PC-3 (cell line): ENCODE measurements at regions not wholly inside any gene's neighbourhood (a gene's known extent, or its start where the extent isn't known, plus 50 kb on each side); places are given as distances from the start of the nearest gene placed in this dataset.
"Not testable (repeated sequence)": the region's sequence is repeated elsewhere in the genome, so short reads cannot be mapped to it uniquely, and the experiment has no call there.

Source experiments
- ATAC-seq: fragments of 200-7000 bp; cut with Tn5 transposase; 2 replicates; pipeline ENCODE4 v1.9.1; 2020; ENCODE audit warnings: mild to moderate bottlenecking, moderate library complexity
- BruUV-seq: library from RNA; stranded (reverse); fragments of 400-500 nt; replicated peaks from 2 replicates; lab custom pipeline; 2021; lab: Mats Ljungman, UMichigan
- CTCF ChIA-PET: fragments of 300-600 bp; sonication (Branson Sonifier 250); formaldehyde crosslinking; loops from one replicate; lab custom pipeline; 2022; ENCODE audit warnings: antibody characterized with exemption; lab: Charles Lee
- POLR2A ChIA-PET: fragments of 300-600 bp; sonication (Branson Sonifier 250); formaldehyde crosslinking; loops from one replicate; lab custom pipeline; 2022; ENCODE audit warnings: antibody characterized with exemption; ENCODE audit not compliant: unreplicated experiment; lab: Charles Lee
- DNase-seq: peaks from one replicate; pipeline ENCODE4 v3.0.0-alpha.2; 2015
- H2AFZ ChIP-seq: fragments of 300-600 bp; sonication (generic); 2 replicates; pipeline ENCODE4 v1.6.0; 2016; ENCODE audit warnings: antibody characterized with exemption, low read length
- H3F3A ChIP-seq: fragments of 300-600 bp; sonication (generic); one replicate; pipeline ENCODE4 v1.6.0; 2017; ENCODE audit warnings: antibody characterized with exemption, low read length, control low read depth, mild to moderate bottlenecking; ENCODE audit not compliant: unreplicated experiment
- H3K27ac ChIP-seq: fragments of 300-600 bp; sonication (generic); 2 replicates; pipeline ENCODE4 v1.5.1; 2016; ENCODE audit warnings: mild to moderate bottlenecking, low read length
- H3K27me3 ChIP-seq: fragments of 300-600 bp; sonication (generic); 2 replicates; pipeline ENCODE4 v1.6.1; 2016; ENCODE audit warnings: low read length, mixed read lengths
- H3K36me3 ChIP-seq: fragments of 300-600 bp; sonication (generic); 2 replicates; pipeline ENCODE4 v1.6.1; 2016; ENCODE audit warnings: low read depth, mixed run types, low read length, mixed read lengths
- H3K4me1 ChIP-seq: fragments of 300-600 bp; sonication (generic); 2 replicates; pipeline ENCODE4 v1.5.1; 2016; ENCODE audit warnings: low read length; ENCODE audit not compliant: insufficient read depth
- H3K4me2 ChIP-seq: fragments of 300-600 bp; sonication (generic); 2 replicates; pipeline ENCODE4 v1.6.0; 2016; ENCODE audit warnings: low read length
- H3K4me3 ChIP-seq: fragments of 300-600 bp; sonication (generic); 2 replicates; pipeline ENCODE4 v1.5.1; 2016; ENCODE audit warnings: mild to moderate bottlenecking, low read length, mixed read lengths
- H3K79me2 ChIP-seq: fragments of 300-600 bp; sonication (generic); 2 replicates; pipeline ENCODE4 v1.6.1; 2017; ENCODE audit warnings: low read length, mixed read lengths
- H3K9ac ChIP-seq: fragments of 300-600 bp; sonication (generic); 2 replicates; pipeline ENCODE4 v1.6.0; 2016; ENCODE audit warnings: mild to moderate bottlenecking, low read length
- H3K9me2 ChIP-seq: fragments of 300-600 bp; sonication (generic); replicated peaks from 2 replicates; pipeline ENCODE4 v1.6.1; 2016; ENCODE audit warnings: mixed run types, low read length, mixed read lengths
- H3K9me3 ChIP-seq: fragments of 300-600 bp; sonication (generic); 2 replicates; pipeline ENCODE4 v1.6.1; 2016; ENCODE audit warnings: low read length, mixed read lengths
- H4K20me1 ChIP-seq: fragments of 300-600 bp; sonication (generic); 2 replicates; pipeline ENCODE4 v1.6.1; 2016; ENCODE audit warnings: low read length, mixed read lengths
- CTCF ChIP-seq: fragments of 300-600 bp; sonication (generic); conservative IDR thresholded peaks from 2 replicates; pipeline ENCODE4 v1.5.1; 2017; ENCODE audit warnings: antibody characterized with exemption, low read depth, mild to moderate bottlenecking, low read length
- EZH2 ChIP-seq: fragments of 300-600 bp; sonication (generic); IDR thresholded peaks from one replicate; pipeline ENCODE4 v1.6.1; 2017; ENCODE audit warnings: antibody characterized with exemption, mild to moderate bottlenecking, low read length; ENCODE audit not compliant: unreplicated experiment
- EZH2phosphoT487 ChIP-seq: fragments of 300-600 bp; sonication (generic); IDR thresholded peaks from 2 replicates; pipeline ENCODE4 v1.6.1; 2018; ENCODE audit warnings: mild to moderate bottlenecking, antibody characterized with exemption, low read length, borderline replicate concordance
- intact Hi-C: fragments of 100-400 bp; cut with micrococcal nuclease; formaldehyde crosslinking; loops from 2 replicates; pipeline ENCODE4 v1.9.0; 2023

- H3K27me3 ChIP-seq = no peaks in the 10 kb centered on the region
- intact Hi-C loops = no loop called here
- peak overlapping the region; percentile 34 for H3K27ac ChIP-seq
- no peaks in the 10 kb centered on the region for H3K36me3 ChIP-seq
- no TSS peak for BruUV-seq
- peak; percentile 91 for DNase-seq
- peaks cover 4% of the 10 kb centered on the region; the same call in 1 of the 2 replicates for H4K20me1 ChIP-seq
- no peak overlapping the region for H2AFZ ChIP-seq
- no peaks in the 10 kb centered on the region for H3F3A ChIP-seq
- ATAC-seq = peak; percentile 74
- H3K9me3 ChIP-seq = no peaks in the 10 kb centered on the region
- H3K79me2 ChIP-seq = no peaks in the 10 kb centered on the region
- peaks cover 37% of the 10 kb centered on the region for H3K4me1 ChIP-seq
- no peak overlapping the region for H3K4me3 ChIP-seq
- POLR2A ChIA-PET = no interaction called here
- no peak overlapping the region for H3K9ac ChIP-seq
- H3K4me2 ChIP-seq = peak overlapping the region; percentile 23; the same call in 1 of the 2 replicates
- CTCF ChIA-PET = interaction anchor here (0.6 kb wide), 1 partner anchor 102 kb away, joined by 3 read pairs; no protein-coding TSS in a partner anchor
- no peaks in the 10 kb centered on the region for H3K9me2 ChIP-seq
- TF ChIP-seq EZH2phosphoT487 (no peak), CTCF (no peak), EZH2 (no peak)
Measured at GRCh38 chr14:46571970-46572369, 79.6 kb downstream of the RPL10L start.

- H3K36me3 ChIP-seq, ATAC-seq, BruUV-seq, H3K27me3 ChIP-seq, H4K20me1 ChIP-seq, DNase-seq, H2AFZ ChIP-seq, CTCF ChIA-PET, H3K9me2 ChIP-seq, H3F3A ChIP-seq, H3K9me3 ChIP-seq, H3K79me2 ChIP-seq, H3K27ac ChIP-seq, H3K4me3 ChIP-seq, intact Hi-C loops, H3K9ac ChIP-seq, H3K4me2 ChIP-seq, POLR2A ChIA-PET: not testable (repeated sequence)
- peaks cover 18% of the 10 kb centered on the region for H3K4me1 ChIP-seq
Measured at GRCh38 chr14:46568161-46568560, 83.4 kb downstream of the RPL10L start.

GRCh38 chr14:46550836-46551235 is 100.7 kb downstream of the RPL10L start:
- POLR2A ChIA-PET = no interaction called here
- BruUV-seq = no TSS peak
- Histone ChIP-seq H2AFZ (no peak overlapping the region), H3K27ac (no peak overlapping the region), H3F3A (no peaks in the 10 kb centered on the region), H3K4me2 (no peak overlapping the region), H3K4me3 (no peak overlapping the region), H3K27me3 (peaks cover 12% of the 10 kb centered on the region), H3K9me2 (no peaks in the 10 kb centered on the region), H3K4me1 (no peaks in the 10 kb centered on the region), H4K20me1 (no peaks in the 10 kb centered on the region), H3K9ac (no peak overlapping the region), H3K9me3 (no peaks in the 10 kb centered on the region), H3K36me3 (no peaks in the 10 kb centered on the region), H3K79me2 (no peaks in the 10 kb centered on the region)
- CTCF ChIA-PET = no interaction called here
- ATAC-seq = no peak
- no peak for DNase-seq
- intact Hi-C loops = no loop called here
- TF ChIP-seq CTCF (no peak), EZH2phosphoT487 (no peak), EZH2 (no peak)
